RWPE1 (cell line): ENCODE measurements at regions not wholly inside any gene's neighbourhood (a gene's known extent, or its start where the extent isn't known, plus 50 kb on each side); places are given as distances from the start of the nearest gene placed in this dataset.

Source experiments
- CTCF ChIA-PET: fragments of 350-600 bp; sonication (Branson Sonifier 250); formaldehyde crosslinking; extraction: SDS; loops from one replicate; lab custom pipeline; 2021; lab: Yijun Ruan, JAX
- POLR2A ChIA-PET: fragments of 400-600 bp; formaldehyde crosslinking; extraction: SDS; loops from one replicate; lab custom pipeline; 2020; ENCODE audit warnings: antibody characterized with exemption; ENCODE audit not compliant: low non-redundant PET; lab: Yijun Ruan, JAX
- DNase-seq: peaks from one replicate; pipeline ENCODE4 v3.0.0; 2012; ENCODE audit warnings: low spot score
- H3K27ac ChIP-seq: fragments of 450-650 bp; 2 replicates; pipeline ENCODE4 v1.5.1; 2017
- TF ChIP-seq, protein P1 (sequence below): fragments of 450-650 bp; conservative IDR thresholded peaks from 2 replicates; pipeline ENCODE4 v1.5.1; 2017; ENCODE audit warnings: low read depth, mild to moderate bottlenecking

DNA sequence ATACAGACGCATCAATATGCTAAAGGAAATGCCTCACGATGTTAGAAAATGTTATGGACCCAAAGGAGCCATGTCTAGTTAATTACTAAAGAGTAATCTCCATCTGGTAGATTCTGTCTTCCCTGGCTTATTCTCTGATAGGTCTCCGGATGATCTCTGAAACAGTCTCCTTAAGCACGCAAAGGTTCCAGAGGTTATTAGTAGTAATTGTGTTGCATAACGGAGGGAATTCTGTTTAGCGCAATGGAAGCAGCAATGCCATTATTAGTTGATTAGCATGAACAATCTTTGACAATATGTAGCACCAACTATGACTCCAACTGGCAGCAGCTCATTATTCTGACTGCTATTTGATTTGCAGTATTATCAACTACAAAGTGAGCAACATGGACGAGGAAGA lies 952.5 kb upstream of the SEMA6D start:
- no peak for DNase-seq
- ChIA-PET POLR2A (no interaction called here), CTCF (no interaction called here)
- H3K27ac ChIP-seq: no peak overlapping the region
- TF ChIP-seq, protein P1, sequence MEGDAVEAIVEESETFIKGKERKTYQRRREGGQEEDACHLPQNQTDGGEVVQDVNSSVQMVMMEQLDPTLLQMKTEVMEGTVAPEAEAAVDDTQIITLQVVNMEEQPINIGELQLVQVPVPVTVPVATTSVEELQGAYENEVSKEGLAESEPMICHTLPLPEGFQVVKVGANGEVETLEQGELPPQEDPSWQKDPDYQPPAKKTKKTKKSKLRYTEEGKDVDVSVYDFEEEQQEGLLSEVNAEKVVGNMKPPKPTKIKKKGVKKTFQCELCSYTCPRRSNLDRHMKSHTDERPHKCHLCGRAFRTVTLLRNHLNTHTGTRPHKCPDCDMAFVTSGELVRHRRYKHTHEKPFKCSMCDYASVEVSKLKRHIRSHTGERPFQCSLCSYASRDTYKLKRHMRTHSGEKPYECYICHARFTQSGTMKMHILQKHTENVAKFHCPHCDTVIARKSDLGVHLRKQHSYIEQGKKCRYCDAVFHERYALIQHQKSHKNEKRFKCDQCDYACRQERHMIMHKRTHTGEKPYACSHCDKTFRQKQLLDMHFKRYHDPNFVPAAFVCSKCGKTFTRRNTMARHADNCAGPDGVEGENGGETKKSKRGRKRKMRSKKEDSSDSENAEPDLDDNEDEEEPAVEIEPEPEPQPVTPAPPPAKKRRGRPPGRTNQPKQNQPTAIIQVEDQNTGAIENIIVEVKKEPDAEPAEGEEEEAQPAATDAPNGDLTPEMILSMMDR: no peak

DNA sequence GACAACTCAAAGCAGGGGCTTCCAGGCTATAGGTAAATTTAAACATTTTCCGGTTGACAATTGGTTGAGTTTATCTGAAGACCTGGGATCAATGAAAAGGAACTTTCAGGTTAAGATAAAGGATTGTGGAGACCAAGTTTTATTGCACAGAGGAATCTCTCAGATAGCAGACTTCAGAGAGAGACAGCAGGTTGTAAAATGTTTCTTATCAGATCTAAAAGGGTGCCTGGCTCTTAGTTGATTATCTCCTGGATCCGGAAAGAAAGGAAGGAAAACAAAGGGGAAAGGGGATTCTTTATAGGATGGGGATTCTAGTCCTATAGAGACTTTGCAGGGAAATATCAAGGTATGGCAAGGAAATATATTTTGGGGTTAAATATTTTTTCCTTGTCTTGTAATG lies 951.3 kb upstream of the SEMA6D start:
- CTCF ChIA-PET: no interaction called here
- no peak for DNase-seq
- TF ChIP-seq, protein P1: no peak
- POLR2A ChIA-PET: no interaction called here
- H3K27ac ChIP-seq: no peak overlapping the region

DNA sequence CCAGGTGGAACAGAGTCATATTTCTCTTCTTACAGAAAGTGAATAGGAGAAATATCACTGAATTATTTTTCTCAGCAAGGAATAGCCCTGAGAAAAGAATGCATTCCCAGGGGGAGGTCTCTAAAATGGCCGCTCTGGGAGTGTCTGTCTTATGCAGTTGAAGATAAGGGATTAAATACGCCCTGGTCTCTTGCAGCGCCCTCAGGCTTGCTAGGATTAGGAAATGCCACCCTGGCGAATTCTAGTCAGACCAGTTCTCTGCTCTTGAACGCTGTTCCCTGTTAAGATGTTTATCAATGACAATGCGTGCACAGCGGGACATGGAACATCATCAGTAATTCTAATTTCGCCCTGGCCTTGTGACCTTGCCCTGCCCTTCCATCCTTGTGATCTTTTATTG lies 949.0 kb upstream of the SEMA6D start:
- POLR2A ChIA-PET: no interaction called here
- TF ChIP-seq, protein P1: no peak
- no peak for DNase-seq
- CTCF ChIA-PET: no interaction called here
- no peak overlapping the region for H3K27ac ChIP-seq

DNA sequence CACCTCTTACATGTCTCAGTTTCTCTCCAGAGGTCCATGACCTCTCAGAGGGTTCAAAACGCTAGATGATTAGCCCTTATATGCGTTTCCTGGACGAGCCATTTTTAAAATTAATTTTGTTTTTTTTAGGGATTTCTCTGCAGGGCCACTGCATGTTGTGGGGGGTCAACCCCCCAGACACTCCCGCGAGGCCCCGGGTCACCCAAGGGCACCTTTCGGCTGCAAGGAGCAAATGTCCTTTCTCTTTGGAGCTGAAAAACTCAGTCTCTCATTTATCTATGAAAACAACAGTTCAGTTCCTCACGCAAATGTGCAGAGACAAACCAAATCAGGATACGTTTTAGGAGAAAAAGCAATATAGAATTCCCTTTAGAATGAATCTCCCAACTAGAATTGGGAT lies 944.3 kb upstream of the SEMA6D start:
- H3K27ac ChIP-seq: no peak overlapping the region
- POLR2A ChIA-PET: no interaction called here
- DNase-seq: no peak
- CTCF ChIA-PET: no interaction called here
- TF ChIP-seq, protein P1: no peak

DNA sequence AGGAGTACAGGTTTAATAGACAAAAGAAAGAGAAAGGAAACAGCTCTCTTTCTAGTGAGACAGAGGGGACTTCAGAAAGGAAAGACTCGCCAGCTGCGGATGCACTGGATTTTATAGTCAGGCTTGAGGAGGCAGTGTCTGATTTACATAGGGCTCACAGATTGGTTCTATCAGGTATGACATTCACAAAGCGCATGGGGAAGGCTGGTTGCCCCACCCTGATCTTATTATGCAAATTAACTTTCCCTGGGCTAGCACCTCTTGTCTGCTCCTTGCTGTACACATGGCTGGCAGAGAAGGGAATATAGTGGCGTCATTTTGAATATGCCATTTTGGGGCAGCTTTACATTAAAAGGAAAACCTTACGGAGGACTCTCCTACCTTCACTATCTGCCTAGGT lies 938.4 kb upstream of the SEMA6D start:
- no peak for DNase-seq
- ChIA-PET CTCF (no interaction called here), POLR2A (no interaction called here)
- no peak overlapping the region for H3K27ac ChIP-seq
- TF ChIP-seq, protein P1: no peak

DNA sequence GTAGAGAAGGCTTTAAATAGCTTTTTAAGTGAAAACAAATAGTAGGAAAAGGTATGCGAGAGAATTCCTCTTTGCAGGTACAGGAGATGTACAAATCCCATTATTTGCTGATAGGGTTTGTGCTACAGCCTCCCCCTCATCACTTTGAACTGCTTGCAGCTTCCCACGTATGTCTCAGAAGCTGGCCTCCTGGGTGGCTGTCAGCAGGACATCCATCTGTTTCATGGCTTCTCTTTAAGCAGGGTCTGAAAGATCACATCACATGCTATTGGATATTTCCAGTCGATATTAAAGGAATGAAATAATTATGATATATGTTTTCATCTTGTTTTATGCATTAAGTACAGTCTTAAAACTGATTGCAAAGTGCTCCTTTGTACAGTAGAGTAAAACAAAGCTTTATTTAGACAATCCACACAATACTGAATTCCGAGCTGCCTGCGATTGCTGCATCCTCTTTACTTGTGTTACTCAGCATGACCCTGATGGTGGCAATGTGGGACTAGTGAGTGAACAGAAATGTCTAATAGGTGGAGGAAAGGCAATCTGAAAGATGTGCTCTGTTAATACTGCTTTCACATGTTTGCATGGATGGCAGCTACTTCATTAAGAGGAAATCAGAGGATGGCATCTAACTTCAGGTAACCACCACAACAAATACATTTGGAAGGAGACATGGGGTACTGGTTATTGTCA lies 930.6 kb upstream of the SEMA6D start:
- TF ChIP-seq, protein P1: no peak
- DNase-seq: no peak
- CTCF ChIA-PET: no interaction called here
- no peak overlapping the region for H3K27ac ChIP-seq
- POLR2A ChIA-PET: no interaction called here

DNA sequence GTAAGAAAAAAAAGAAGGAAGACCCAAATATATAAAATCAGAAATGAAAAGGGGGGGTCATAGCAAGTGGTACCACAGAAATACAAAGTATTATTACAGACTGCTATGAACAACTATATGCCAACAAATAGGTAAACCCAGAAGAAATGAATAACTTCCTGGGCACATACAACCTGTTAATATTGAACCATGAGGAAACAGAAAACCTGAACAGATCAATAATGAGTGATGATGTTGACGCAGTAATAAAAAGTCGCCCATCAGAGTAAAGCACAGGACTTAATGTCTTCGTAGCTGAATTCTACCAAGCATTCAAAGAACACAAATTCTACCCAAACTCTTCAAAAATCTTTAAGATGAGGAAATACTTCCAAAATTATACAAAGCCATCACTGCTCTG lies 921.6 kb upstream of the SEMA6D start:
- H3K27ac ChIP-seq: no peak overlapping the region
- DNase-seq: no peak
- TF ChIP-seq, protein P1: no peak
- ChIA-PET CTCF (no interaction called here), POLR2A (no interaction called here)
